ENCODE measurements at regions not wholly inside any gene's neighbourhood (a gene's known extent, or its start where the extent isn't known, plus 50 kb on each side); places are given as distances from the start of the nearest gene placed in this dataset.

DNA sequence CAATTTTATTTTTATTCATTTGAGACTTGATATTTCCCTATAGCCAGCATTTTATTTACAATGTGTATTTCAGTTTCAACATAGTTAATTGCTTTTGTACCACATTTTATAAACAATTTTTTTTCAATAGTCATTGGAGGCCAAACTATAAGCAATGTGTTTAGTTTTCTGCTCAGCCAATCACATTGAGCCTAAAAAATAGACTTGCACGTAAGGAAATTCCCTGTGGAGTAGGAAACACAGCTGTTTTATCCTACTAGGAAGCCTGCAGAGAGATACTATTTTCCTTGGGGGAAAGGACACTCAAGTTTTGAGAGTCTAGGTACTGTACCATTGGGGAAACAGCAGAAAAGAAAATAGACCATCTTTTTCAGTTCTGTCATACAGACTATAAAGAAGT is 410.2 kb upstream of the GOT2 start:
- TF ChIP-seq, protein P1, sequence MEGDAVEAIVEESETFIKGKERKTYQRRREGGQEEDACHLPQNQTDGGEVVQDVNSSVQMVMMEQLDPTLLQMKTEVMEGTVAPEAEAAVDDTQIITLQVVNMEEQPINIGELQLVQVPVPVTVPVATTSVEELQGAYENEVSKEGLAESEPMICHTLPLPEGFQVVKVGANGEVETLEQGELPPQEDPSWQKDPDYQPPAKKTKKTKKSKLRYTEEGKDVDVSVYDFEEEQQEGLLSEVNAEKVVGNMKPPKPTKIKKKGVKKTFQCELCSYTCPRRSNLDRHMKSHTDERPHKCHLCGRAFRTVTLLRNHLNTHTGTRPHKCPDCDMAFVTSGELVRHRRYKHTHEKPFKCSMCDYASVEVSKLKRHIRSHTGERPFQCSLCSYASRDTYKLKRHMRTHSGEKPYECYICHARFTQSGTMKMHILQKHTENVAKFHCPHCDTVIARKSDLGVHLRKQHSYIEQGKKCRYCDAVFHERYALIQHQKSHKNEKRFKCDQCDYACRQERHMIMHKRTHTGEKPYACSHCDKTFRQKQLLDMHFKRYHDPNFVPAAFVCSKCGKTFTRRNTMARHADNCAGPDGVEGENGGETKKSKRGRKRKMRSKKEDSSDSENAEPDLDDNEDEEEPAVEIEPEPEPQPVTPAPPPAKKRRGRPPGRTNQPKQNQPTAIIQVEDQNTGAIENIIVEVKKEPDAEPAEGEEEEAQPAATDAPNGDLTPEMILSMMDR (IDR thresholded peaks at IDR 0.05; ENCODE audit: poor library complexity, severe bottlenecking), result no peak
- TF ChIP-seq EZH2 (IDR thresholded peaks at IDR 0.05; ENCODE audit: borderline replicate concordance, insufficient read depth, low read length, poor library complexity, severe bottlenecking), result no peak
- no peak for TF ChIP-seq POLR2AphosphoS5 (IDR thresholded peaks at IDR 0.05)
- TF ChIP-seq, protein P2, sequence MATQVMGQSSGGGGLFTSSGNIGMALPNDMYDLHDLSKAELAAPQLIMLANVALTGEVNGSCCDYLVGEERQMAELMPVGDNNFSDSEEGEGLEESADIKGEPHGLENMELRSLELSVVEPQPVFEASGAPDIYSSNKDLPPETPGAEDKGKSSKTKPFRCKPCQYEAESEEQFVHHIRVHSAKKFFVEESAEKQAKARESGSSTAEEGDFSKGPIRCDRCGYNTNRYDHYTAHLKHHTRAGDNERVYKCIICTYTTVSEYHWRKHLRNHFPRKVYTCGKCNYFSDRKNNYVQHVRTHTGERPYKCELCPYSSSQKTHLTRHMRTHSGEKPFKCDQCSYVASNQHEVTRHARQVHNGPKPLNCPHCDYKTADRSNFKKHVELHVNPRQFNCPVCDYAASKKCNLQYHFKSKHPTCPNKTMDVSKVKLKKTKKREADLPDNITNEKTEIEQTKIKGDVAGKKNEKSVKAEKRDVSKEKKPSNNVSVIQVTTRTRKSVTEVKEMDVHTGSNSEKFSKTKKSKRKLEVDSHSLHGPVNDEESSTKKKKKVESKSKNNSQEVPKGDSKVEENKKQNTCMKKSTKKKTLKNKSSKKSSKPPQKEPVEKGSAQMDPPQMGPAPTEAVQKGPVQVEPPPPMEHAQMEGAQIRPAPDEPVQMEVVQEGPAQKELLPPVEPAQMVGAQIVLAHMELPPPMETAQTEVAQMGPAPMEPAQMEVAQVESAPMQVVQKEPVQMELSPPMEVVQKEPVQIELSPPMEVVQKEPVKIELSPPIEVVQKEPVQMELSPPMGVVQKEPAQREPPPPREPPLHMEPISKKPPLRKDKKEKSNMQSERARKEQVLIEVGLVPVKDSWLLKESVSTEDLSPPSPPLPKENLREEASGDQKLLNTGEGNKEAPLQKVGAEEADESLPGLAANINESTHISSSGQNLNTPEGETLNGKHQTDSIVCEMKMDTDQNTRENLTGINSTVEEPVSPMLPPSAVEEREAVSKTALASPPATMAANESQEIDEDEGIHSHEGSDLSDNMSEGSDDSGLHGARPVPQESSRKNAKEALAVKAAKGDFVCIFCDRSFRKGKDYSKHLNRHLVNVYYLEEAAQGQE (IDR thresholded peaks at IDR 0.05; ENCODE audit: borderline replicate concordance), result no peak
- TF ChIP-seq EP300 (conservative IDR thresholded peaks at IDR 0.05; ENCODE audit: poor library complexity, severe bottlenecking), result no peak
- no peak for TF ChIP-seq RAD21 (conservative IDR thresholded peaks at IDR 0.05)
- TF ChIP-seq TAF1 (IDR thresholded peaks at IDR 0.05; ENCODE audit: low read depth), result no peak
- TF ChIP-seq MXI1 (conservative IDR thresholded peaks at IDR 0.05; ENCODE audit: poor library complexity, severe bottlenecking), result no peak
- TF ChIP-seq SMC3 (conservative IDR thresholded peaks at IDR 0.05; ENCODE audit: poor library complexity), result no peak

Data from neural cell (in vitro differentiated cells).